KBM-7 (cell line): ENCODE measurements at regions not wholly inside any gene's neighbourhood (a gene's known extent, or its start where the extent isn't known, plus 50 kb on each side); places are given as distances from the start of the nearest gene placed in this dataset.
"Not testable (repeated sequence)": the region's sequence is repeated elsewhere in the genome, so short reads cannot be mapped to it uniquely, and the experiment has no call there.

ENCODE experiments used
- DNase-seq: peaks from one replicate; pipeline ENCODE4 v3.0.0-alpha.2; 2015
- in situ Hi-C: fragments of 300-500 bp; cut with MboI; formaldehyde crosslinking; loops from 2 replicates; pipeline ENCODE4 v1.14.3; 2020; ENCODE audit warnings: low sequenced_read_pairs, low pct_unique_long_range_greater_than_20kb, mixed read lengths

DNA sequence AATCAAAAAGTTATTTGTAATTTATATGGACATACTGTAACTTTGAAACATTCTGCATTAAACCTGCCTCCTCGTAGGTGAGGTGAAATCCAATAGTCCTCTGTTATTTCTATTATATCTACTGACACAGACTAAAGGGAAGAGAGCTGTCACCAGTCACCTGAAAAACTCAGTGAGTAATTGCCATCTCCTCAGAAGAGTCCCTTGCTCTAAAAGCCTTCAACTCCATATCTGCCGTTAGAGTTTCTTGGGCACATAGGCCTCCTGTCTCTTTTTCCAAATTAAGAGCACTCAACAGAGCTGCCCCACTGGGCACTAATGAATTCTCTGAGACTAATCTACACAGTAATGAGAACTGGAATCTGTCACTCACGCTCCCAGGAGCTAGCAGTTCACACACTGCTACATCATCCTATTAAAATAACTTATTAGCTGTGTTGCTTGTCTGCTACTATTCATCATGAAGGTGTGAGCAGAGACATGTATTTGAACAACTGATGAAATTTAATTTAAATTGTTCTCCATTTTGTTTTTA is 67.3 kb upstream of the VCAN start:
- DNase-seq = no peak
- in situ Hi-C loops = no loop called here

DNA sequence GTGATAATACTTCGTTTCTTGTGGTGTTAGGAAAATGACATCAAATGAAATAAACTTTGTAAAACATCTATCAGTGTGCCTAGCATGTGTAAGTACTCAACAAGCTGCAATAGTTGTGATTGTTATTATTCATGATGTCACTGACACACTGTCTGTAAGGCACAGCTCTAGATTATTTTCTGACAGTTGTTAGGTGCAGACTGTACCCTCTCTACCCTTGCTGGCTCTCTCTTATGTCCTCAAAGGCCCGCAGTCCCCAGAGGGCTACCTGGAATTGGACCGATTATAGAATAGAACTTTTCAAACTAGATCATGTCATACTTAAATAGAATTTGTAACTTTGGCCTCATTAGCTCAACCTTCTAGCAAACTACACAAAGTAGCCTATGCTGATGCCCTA is 65.9 kb upstream of the VCAN start:
- no peak for DNase-seq
- in situ Hi-C loops = no loop called here

DNA sequence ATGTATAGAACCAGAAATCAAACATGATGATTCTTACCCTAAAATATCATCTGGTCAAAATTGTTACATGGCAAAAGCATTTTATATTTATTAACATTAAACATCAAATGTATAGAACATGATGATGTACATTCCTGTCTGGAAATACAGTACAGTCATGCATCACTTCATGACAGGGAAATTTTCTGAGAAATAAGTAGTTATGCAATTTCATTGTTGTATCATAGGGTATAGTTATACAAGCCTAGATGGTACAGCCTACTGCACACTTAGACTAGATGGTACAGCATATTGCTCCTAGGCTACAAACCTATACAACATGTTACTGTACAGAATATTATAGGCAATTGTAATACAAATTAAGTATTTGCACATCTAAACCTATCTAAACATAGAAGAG is 64.6 kb upstream of the VCAN start:
- no peak for DNase-seq
- in situ Hi-C loops = no loop called here

DNA sequence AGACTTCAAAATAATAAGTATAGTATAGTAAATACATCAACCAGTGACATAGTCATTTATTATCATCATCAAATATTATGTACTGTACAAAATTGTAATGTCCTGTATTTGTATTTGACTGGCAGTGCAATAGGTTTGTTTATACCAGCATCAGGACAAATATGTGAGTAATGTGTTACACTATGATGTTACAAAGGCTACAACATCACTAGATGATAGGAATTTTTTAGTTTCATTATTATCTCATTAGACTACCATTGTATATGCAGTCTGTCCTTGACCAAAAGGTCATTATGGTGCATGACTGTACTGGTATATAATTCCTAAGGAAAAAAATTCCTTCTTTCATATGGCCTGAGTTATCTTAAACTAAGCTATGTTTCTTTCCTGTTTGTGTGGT is 63.6 kb upstream of the VCAN start:
- DNase-seq = no peak
- in situ Hi-C loops = no loop called here

DNA sequence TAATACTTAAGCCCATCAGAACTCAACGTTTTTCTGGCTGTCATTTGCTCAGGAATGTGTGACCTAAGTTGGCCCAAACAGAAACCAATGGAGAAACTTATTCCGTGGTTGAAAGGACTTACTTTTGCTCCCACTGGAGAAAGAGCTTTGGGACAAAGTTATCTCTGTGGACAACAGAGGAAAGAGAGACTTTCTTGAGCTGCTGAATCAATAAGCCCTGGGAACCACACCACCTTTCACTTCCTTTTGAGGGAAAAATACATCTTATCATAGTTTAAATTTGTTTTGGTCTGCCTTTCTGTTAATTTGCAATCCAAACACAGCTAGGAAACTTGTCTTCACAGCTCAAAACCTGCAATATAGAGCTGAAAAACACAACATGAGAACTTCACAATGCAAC is 62.8 kb upstream of the VCAN start:
- in situ Hi-C loops = no loop called here
- DNase-seq = no peak

DNA sequence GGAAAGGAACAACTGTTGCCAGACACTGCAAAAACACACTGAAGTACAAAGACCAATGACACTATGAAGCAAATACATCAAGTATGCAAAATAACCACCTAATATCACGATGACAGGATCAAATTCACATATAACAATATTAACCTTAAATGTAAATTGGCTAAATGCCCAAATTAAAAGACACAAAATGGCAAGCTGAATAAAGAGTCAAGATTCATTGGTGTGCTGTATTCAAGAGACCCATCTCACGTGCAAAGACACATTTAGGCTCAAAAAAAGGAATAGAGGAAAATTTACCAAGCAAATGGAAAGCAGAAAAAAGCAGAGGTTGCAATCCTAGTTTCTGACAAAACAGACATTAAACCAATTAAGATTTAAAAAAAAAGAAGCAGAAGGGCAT is 61.8 kb upstream of the VCAN start:
- DNase-seq, in situ Hi-C loops: not testable (repeated sequence)

DNA sequence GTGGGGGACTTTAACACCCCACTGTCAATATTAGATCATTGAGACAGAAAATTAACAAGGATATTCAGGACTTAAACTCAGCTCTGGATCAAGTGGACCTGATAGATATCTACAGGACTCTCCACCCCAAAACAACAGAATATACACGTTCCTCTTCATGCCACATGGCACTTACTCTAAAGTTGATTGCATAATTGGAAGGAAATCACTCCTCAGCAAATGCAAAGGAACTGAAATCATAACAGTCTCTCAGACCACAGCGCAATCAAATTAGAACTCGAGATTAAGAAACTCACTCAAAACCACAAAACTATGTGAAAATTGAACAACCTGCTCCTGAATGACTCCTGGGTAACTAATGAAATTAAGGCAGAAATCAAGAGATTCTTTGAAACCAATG is 61.2 kb upstream of the VCAN start:
- in situ Hi-C loops = not testable (repeated sequence)
- DNase-seq = peak; percentile 23

DNA sequence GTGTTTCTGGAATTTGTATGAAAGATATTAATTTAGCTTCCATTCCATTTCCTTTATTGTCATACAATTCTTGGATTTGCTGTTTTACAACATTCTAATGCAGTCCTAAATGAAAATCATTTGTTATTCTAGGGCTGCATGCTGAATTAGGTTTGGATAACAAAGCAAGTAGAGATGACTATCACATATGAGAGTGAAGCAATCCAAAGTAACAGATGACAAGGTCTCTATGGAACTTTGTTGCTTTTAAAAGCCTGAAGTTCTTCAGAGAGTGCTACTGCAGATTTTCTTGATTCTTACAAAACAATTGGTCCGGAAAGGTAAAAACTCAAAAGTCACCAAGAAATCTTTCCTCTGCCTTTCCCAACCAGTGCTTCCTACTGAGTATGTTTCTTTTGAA is 56.9 kb upstream of the VCAN start:
- no peak for DNase-seq
- in situ Hi-C loops = no loop called here

DNA sequence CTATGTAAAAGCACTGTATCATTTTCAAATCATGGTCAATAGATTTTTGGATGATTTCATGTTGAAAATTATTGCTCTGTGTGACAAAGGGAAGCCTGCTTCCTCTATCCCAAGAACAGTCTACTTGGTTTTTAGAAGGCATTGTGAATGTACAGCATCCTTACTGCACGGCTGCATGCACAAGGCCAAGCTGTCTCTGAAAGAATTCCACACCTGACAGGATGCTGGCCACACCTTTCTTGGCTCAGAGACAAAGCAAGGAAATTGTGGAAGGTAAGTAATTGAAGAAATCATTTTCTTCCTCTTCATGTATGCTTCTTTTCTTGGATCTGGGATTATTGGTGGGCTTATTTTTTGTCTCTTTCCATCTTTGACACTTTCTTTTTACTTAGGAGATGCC is 53.7 kb upstream of the VCAN start:
- DNase-seq = no peak
- in situ Hi-C loops = no loop called here

DNA sequence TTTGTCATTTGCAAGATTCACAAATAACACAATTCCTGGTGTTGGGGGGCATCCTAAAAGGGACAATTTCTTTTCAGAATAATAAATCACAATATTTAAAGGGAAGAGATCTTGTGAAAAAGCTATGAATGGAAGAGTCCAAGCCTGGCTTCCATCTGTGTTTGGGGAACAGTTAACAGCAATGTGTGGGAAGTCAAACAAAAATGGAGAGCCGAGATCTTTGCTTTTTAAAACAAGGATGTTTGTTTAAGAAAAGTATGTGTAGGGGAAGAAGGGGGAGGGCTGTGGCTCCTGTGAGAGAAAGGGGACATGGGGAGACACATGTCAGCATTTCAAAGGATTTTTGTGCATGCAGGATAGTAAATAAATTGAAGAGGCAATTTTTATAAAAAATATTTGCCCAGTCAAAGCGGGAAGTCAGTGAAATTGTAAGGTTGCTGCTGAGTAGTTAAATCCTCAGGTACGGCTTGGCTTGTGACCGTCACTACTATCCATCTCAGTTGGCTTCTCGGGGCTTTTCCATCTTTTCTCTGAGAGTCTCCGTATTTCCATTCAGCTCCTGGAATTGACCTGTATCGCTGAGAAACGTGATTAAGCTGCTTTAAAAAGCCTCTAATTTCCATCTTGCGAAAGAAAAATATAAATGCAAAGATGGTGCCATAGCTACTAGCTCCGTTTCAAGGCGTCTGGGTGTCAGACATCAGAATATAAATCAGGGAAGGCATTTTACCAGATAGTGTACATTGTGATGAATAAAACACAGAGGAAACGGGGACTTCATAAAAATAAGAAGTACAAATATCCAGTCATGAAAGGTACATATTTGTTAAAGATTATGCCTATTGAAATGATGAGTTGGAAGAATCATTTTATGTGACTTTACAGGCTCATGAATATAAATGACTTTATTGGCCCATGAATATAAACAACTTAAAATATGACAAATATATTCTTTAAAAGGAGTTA is 52.9 kb upstream of the VCAN start:
- in situ Hi-C loops = no loop called here
- no peak for DNase-seq
